ENCODE measurements at regions not wholly inside any gene's neighbourhood (a gene's known extent, or its start where the extent isn't known, plus 50 kb on each side); places are given as distances from the start of the nearest gene placed in this dataset.

GRCh38 chr1:87636198-87636892 lies 307.7 kb downstream of the LMO4 start:
- no peak for DNase-seq

DNA sequence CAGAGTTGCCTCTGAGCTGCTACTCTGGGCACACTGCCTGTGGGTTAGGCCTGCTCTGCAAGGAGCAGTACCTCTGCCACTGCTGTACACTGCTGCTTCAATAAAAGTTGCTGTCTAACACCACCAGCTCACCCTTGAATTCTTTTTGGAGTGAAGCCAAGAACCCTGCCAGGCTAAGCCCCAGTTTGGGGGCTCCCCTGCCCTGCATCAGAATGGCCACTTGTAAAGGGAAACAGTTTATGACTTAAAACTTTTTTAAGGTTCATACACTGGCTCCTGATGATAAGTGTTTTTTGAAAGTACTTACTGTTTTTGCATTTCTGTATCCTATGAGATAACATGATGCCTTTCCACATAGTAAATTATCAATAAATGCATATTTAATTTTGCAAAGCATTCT lies 310.0 kb downstream of the LMO4 start:
- no peak for DNase-seq

DNA sequence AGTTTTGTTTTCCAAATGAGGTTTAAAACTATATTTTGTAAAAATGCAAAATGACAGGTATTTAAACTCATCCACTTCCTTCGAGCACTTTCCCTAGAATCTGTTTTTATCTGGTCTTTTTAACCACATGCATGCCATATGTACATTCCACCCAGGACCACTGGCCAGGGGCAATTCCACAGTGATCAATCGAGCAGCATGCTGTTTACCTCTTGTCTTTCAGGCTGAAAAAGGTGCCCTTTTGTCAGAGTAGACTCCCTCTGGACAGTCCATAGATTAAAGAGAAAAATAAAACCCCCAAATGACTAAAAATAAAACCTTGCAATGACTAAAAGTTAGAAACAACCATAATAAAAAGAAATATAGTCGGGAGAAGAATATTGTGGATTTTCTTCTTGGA lies 313.3 kb downstream of the LMO4 start:
- DNase-seq, result no peak

- no peak for DNase-seq
Measured at GRCh38 chr1:87642581-87643221, 314.0 kb downstream of the LMO4 start.

GRCh38 chr1:87644033-87644578 lies 315.4 kb downstream of the LMO4 start:
- no peak for DNase-seq

DNA sequence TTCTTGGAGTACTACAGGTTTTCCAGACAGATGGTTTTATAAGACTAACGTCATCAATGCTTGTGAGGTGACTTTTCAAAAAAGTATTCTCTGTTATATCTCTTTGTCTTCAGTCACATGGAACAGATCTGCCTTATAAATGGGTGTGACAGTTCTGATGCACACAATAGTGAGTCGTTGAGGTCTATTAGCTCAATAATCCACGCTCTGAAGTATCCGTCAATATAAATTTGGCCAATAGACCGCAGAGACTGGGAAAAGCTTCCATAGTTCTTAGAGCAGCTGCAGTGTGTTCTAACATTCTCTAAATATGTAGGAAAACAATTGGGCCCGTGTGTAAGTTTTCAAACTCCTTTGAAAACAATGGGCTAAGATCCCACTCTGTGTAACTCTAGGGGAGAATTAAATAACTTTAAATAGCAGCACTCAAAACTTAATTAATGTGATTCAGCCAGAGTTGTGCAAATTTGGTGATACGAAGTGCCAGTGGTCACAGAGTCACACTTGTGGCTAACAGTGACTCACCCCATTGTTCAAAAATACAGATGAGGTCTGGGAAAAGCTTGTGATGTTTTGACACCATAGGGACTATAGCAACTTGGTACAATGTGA lies 316.0 kb downstream of the LMO4 start:
- peak; percentile 0 for DNase-seq

- no peak for DNase-seq
Measured at GRCh38 chr1:87647430-87648177, 318.9 kb downstream of the LMO4 start.

GRCh38 chr1:87648323-87649119 lies 319.8 kb downstream of the LMO4 start:
- no peak for DNase-seq

GRCh38 chr1:87650306-87650705 lies 321.6 kb downstream of the LMO4 start:
- DNase-seq, result no peak

DNA sequence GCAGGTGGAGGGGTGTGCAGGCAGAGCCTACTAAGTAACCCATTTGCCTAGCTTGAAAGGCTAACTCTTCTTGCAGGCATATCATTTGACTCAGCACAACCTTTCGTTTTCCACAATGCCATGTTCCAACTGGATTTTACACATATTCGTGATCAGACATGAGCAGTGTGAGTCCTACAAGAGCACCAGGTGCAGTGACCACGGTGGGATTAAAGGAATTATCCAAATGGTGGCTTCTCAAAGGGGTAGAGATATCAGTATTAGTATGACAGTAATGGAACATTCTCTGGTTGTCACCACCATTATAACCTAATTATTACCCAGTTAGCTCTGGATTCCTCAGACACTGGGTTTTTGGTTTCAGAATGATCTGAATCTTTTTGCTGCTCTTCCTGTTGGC lies 323.5 kb downstream of the LMO4 start:
- DNase-seq, result no peak

GRCh38 chr1:87665151-87665550 lies 336.5 kb downstream of the LMO4 start:
- DNase-seq, result no peak

DNA sequence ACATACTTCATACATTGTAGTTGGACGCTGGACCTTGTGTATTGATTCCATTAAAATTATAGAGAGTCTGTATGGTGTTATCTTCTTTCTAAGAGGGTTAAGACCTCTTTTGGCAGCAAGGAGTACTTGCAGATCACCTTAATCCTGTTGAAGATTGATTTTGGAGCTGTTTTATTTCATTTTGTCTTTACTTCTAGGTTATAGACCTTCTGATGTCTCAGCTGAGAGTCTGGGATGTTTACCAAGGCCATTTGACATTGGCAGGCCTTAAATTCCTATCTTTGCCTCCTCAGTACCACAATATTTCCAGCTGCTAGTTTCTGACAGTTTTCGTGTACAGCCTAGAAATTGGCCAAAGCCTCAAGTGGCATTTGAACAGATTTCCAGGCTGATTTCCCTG lies 338.0 kb downstream of the LMO4 start:
- no peak for DNase-seq

DNA sequence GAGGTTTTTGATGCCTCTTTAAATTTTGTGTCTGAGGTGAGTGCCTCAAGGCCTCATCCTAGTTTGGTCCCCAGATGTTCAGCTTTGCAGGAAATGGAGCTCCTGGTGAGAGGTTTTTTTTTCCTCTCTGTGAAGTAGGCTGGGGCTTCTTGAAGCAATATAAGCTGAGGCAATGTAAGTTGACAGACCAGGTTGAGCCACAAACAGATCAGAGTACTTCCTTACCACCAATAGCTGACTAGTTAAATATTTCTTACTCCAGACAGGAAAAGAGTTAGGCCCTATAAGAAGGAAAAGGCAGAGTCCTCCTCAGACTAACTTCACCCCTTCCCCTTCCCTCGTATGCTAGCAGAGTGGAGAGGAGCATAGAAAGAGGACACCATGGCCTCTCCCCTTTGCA lies 341.0 kb downstream of the LMO4 start:
- DNase-seq, result no peak

DNA sequence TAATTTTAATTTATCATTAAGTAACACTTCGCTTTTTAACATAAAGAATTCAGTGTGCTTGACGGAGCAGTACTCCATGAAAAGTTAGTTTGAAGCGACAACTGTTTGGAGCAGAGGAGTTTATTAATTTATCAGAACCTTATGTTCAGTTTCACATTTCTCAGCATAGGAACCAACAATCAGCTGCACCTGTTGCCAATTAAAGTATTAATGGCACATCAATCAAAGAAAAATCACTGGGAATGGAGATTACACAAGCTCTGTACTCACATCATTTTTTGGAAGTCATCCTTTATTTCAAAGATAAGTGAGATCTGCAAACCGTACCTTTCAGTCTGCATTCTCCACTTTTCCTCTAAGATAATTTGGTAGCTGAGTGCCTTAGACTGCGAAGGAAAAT lies 344.6 kb downstream of the LMO4 start:
- DNase-seq, result no peak

DNA sequence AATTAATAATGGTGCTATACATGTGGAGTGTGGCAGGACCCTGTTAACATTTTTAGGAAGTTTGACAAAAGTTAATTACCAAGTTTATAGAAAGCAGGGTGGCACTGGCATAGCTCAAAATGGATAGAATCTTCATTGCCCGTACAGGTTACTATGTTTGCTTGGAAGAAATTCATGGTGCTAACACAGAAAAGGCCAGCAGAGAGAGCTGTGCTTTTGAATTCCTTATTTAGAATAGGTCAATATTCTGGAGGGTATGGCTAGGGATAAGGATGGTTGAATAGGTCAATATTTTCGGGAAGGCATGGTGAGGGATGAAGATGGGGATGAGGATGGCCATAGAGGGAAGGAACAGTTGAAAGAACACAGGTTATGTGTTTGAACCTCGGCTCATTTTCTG lies 345.1 kb downstream of the LMO4 start:
- DNase-seq, result no peak

DNA sequence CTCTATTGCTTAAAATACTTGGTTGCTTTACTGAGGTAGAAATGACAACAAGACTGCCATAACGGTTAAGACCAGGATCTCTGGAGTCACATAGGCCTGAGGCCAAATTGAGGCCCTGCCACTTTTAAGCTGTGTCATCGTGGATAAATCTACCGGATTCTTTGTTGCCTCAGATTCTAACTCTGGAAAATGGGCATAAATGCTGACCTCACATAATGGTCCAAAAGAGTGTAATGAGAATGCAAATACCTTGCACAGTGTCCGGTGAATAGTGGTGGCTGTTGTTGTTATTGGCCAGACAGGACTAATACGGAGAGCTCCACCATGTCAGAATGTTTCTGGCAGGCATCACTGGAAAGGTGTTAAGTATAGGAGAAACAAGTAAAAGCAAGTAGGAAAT lies 346.1 kb downstream of the LMO4 start:
- no peak for DNase-seq

- no peak for DNase-seq
Measured at GRCh38 chr1:87678266-87678665, 349.6 kb downstream of the LMO4 start.

DNA sequence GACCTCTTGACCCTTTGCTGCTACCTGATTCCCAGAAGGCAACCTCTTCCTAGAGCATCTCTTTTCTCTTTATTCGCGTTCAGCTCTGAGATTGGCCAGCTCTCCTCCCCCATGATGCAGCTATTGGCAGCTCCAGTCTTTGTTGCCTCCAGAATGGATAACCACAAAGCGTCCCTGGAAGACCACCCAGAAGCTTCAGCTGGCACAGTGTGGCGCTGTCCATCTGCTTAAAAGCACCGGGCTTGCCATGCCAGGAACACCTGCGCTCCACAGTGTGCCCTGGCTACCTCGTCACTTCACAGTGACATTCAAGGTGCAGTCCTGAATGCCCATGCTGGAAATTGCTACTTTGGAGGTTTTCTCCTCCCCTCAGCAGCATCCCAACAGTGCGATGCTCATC lies 353.9 kb downstream of the LMO4 start:
- no peak for DNase-seq

GRCh38 chr1:87683196-87683956 lies 354.7 kb downstream of the LMO4 start:
- DNase-seq, result no peak

GRCh38 chr1:87684194-87684593 lies 355.5 kb downstream of the LMO4 start:
- DNase-seq, result no peak

GRCh38 chr1:87684713-87685205 lies 356.1 kb downstream of the LMO4 start:
- peak; percentile 5 for DNase-seq
